OCI-LY3 (cell line): ENCODE measurements at regions not wholly inside any gene's neighbourhood (a gene's known extent, or its start where the extent isn't known, plus 50 kb on each side); places are given as distances from the start of the nearest gene placed in this dataset.

ENCODE experiments used
- H2AFZ ChIP-seq: fragments of 200-600, 300-600 bp; shearing (Covaris generic); 2 replicates; pipeline ENCODE4 v1.6.0; 2014; ENCODE audit warnings: antibody characterized with exemption, low read depth, low read length
- H3K27ac ChIP-seq: fragments of 200-600, 300-600 bp; sonication (generic); 2 replicates; pipeline ENCODE4 v1.5.1; 2014; ENCODE audit warnings: mild to moderate bottlenecking, low read length, moderate library complexity, mixed read lengths
- H3K27me3 ChIP-seq: fragments of 200-600, 300-600 bp; sonication (generic); 2 replicates; pipeline ENCODE4 v1.6.1; 2014; ENCODE audit warnings: low read depth, low read length, mixed read lengths
- H3K36me3 ChIP-seq: fragments of 200-600, 300-600 bp; sonication (generic); replicated peaks from 2 replicates; pipeline ENCODE3; 2014; ENCODE audit warnings: low read depth, low read length, mixed read lengths
- H3K4me1 ChIP-seq: fragments of 300-600, 200-600 bp; sonication (generic); 2 replicates; pipeline ENCODE4 v1.6.1; 2014; ENCODE audit warnings: low read length, mixed read lengths
- H3K4me2 ChIP-seq: fragments of 200-600, 300-600 bp; sonication (generic); 2 replicates; pipeline ENCODE4 v1.6.1; 2014; ENCODE audit warnings: low read length, mixed read lengths
- H3K4me3 ChIP-seq: fragments of 300-600, 200-600 bp; sonication (generic); 2 replicates; pipeline ENCODE4 v1.5.1; 2014; ENCODE audit warnings: antibody characterized with exemption, mild to moderate bottlenecking, low read length, moderate library complexity
- H3K79me2 ChIP-seq: fragments of 300-600, 200-600 bp; shearing (Covaris generic); 2 replicates; pipeline ENCODE4 v1.6.1; 2014; ENCODE audit warnings: mild to moderate bottlenecking, low read length, mixed read lengths
- H3K9ac ChIP-seq: fragments of 300-600, 200-600 bp; shearing (Covaris generic); 2 replicates; pipeline ENCODE4 v1.6.0; 2014; ENCODE audit warnings: mild to moderate bottlenecking, low read length, moderate library complexity
- H3K9me3 ChIP-seq: fragments of 200-600, 300-600 bp; shearing (Covaris generic); 2 replicates; pipeline ENCODE4 v1.6.1; 2014; ENCODE audit warnings: low read length, mixed read lengths; ENCODE audit not compliant: insufficient read depth
- H4K20me1 ChIP-seq: fragments of 200-600, 300-600 bp; sonication (generic); 2 replicates; pipeline ENCODE4 v1.6.1; 2016; ENCODE audit warnings: low read length, mixed read lengths; ENCODE audit not compliant: insufficient read depth
- EZH2phosphoT487 ChIP-seq: fragments of 200-600 bp; shearing (Covaris generic); IDR thresholded peaks from 2 replicates; pipeline ENCODE4 v1.6.1; 2018; ENCODE audit warnings: antibody characterized with exemption, mixed run types, low read depth
- TF ChIP-seq, protein P1 (sequence below): fragments of 200-600, 300-600 bp; sonication (generic); IDR thresholded peaks from 2 replicates; pipeline ENCODE4 v1.5.1; 2014; ENCODE audit warnings: antibody characterized with exemption, low read length, low read depth

DNA sequence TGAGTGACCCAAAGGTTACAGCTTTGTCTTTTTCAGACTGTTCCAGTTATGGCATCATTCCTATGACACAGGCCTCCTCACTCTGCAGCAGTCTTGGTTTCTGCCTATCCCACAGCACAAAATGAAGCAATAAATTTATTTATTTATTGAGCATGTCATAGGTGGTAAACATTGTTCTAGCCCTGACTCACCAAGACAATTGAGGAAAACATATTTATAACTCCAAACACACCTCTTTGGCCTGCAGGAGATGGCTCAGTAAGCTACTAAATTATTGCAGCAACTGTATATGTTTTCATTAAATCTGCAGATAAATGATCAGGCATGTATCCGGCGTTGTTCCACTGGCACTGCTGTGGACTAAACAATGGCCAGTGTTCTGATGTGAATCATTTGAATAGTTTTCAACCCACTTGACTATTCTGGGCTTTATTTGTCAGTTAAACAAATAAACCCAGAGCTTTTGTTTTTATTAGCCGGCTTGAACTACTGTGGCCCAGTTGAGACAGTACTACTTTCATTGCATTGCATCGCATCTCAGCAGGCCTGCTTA is 83.2 kb downstream of the FOXD1 start:
- Histone ChIP-seq H3K9ac (no peak overlapping the region), H2AFZ (no peak overlapping the region), H3K79me2 (no peaks in the 10 kb centered on the region), H3K4me2 (no peak overlapping the region), H3K4me1 (no peaks in the 10 kb centered on the region), H3K4me3 (no peak overlapping the region), H3K36me3 (no peaks in the 10 kb centered on the region), H4K20me1 (no peaks in the 10 kb centered on the region), H3K27ac (no peak overlapping the region), H3K9me3 (no peaks in the 10 kb centered on the region), H3K27me3 (peaks cover 5% of the 10 kb centered on the region; the same call in 1 of the 2 replicates)
- TF ChIP-seq, protein P1, sequence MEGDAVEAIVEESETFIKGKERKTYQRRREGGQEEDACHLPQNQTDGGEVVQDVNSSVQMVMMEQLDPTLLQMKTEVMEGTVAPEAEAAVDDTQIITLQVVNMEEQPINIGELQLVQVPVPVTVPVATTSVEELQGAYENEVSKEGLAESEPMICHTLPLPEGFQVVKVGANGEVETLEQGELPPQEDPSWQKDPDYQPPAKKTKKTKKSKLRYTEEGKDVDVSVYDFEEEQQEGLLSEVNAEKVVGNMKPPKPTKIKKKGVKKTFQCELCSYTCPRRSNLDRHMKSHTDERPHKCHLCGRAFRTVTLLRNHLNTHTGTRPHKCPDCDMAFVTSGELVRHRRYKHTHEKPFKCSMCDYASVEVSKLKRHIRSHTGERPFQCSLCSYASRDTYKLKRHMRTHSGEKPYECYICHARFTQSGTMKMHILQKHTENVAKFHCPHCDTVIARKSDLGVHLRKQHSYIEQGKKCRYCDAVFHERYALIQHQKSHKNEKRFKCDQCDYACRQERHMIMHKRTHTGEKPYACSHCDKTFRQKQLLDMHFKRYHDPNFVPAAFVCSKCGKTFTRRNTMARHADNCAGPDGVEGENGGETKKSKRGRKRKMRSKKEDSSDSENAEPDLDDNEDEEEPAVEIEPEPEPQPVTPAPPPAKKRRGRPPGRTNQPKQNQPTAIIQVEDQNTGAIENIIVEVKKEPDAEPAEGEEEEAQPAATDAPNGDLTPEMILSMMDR, result no peak
- no peak for TF ChIP-seq EZH2phosphoT487

DNA sequence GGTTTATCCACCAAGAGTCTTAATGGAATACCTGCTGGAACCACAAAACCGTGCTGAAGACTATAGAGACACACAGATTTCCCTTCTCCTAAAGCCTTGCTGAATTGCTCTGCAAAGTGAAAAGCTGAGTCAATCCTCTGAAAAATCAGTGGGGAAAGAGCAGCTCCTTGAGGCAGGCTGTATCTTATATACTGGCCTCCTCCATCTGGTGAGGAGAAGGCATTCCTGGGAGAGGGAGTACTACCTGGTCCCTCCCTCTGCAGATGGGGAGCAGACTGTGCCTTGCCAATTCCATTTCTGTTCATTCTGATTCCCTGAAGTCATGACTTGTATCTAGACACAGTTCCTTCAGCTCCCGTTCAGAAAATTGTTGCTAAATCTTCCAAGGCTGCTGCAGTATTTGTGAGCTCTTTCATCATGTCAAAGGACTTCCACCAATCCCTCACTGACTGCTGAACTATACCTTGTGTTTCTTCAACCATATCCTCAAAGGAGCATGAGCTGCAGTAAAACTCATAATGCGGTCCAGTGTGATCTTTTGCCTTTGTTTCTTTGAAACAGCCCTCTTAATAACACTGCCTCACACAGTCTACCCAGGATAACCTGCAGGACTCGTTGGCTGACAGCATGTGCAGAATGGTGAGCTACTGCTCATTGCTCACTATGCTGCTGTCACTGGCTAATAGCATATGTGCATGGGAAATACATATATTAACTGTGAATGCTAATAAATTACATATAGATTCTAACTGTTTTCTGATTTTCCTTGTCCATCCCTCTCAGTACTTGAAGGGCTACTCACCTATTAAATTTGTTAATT is 84.5 kb downstream of the FOXD1 start:
- TF ChIP-seq, protein P1, result no peak
- TF ChIP-seq EZH2phosphoT487, result no peak
- H3K4me2 ChIP-seq, result no peak overlapping the region

DNA sequence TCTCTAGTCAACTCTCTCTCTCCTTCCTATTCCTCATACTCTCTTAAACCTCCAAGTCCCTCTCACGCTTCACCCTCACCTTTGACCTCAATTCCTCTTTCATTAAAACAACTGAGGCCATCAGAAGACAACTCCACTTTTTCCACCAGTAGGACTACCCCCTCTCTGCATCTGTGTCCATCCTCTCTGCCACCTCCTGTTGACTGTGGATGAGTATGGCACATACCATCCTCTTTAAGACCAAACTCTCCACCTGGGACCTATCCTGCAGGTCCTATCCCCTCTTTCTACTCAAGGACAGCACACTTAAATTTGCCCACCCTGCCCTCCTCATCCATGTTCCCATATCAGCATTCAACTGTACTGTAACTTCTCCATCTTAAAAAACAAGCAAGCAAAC is 89.2 kb downstream of the FOXD1 start:
- Histone ChIP-seq H3K4me3 (no peak overlapping the region), H3K27ac (no peak overlapping the region), H3K9me3 (no peaks in the 10 kb centered on the region), H3K79me2 (no peaks in the 10 kb centered on the region), H3K4me1 (no peaks in the 10 kb centered on the region), H2AFZ (no peak overlapping the region), H4K20me1 (no peaks in the 10 kb centered on the region), H3K36me3 (no peaks in the 10 kb centered on the region), H3K27me3 (peaks cover 5% of the 10 kb centered on the region), H3K9ac (no peak overlapping the region), H3K4me2 (no peak overlapping the region)
- no peak for TF ChIP-seq EZH2phosphoT487
- TF ChIP-seq, protein P1, result no peak

More for the DNA sequence above, 84.5 kb downstream of the FOXD1 start:
- Histone ChIP-seq H3K79me2 (no peaks in the 10 kb centered on the region), H3K36me3 (no peaks in the 10 kb centered on the region), H3K9ac (no peak overlapping the region), H3K4me1 (no peaks in the 10 kb centered on the region), H2AFZ (no peak overlapping the region), H3K9me3 (no peaks in the 10 kb centered on the region), H3K4me3 (no peak overlapping the region), H3K27me3 (peaks cover 5% of the 10 kb centered on the region; the same call in 1 of the 2 replicates), H3K27ac (no peak overlapping the region), H4K20me1 (no peaks in the 10 kb centered on the region)

DNA sequence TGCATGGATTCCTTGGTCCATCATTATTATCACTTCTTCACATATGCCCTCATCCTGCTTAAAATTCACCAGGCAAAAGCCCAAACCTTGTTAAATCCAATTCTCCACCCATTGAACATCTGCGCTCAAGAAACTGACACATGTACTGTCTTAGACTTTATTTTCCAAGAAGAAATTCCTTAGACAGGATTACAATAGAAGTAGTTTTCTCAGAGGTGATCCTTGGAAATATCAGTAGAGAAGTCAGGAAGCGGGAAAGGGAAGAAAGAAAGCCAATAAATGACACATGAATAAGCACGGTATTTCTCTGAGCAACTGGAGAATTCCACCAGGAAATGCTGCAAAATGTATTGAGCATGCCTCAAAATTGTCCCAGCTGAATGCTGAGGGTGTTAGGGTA is 90.2 kb downstream of the FOXD1 start:
- H3K36me3 ChIP-seq, result no peaks in the 10 kb centered on the region
- H3K9ac ChIP-seq, result no peak overlapping the region
- H3K4me1 ChIP-seq, result no peaks in the 10 kb centered on the region
- H3K27ac ChIP-seq, result no peak overlapping the region
- H3K79me2 ChIP-seq, result no peaks in the 10 kb centered on the region
- no peaks in the 10 kb centered on the region for H3K9me3 ChIP-seq
- H4K20me1 ChIP-seq, result no peaks in the 10 kb centered on the region
- H2AFZ ChIP-seq, result no peak overlapping the region
- no peak overlapping the region for H3K4me3 ChIP-seq
- H3K27me3 ChIP-seq, result no peaks in the 10 kb centered on the region; the same call in none of the 2 replicates
- no peak for TF ChIP-seq EZH2phosphoT487
- TF ChIP-seq, protein P1, result no peak
- no peak overlapping the region for H3K4me2 ChIP-seq
